ENCODE measurements at regions not wholly inside any gene's neighbourhood (a gene's known extent, or its start where the extent isn't known, plus 50 kb on each side); places are given as distances from the start of the nearest gene placed in this dataset.
A peak's percentile ranks its signal among the peaks of the same experiment; 100 is the strongest.

DNA sequence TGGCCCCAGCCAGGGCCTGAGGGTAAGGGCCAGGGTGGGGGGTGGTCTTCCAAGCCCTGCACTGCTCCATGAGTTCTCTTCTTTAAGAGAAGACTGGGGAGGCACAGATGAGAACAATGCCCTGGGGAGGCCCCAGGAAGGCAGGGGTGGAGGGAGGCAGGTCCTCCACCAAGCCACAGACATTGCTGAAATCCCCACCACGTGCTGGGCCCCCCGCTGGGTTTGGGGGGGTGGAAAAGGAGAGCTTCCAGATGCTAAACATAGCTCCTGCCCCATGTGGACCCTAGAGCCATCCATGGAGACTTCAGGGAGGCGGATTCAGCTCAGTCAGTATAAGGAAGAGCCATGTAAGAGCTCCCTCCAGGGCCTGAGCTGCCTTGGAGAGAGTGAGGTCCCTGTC lies 157.8 kb upstream of the LINGO1 start:
- no peak for DNase-seq (ENCODE audit: low read depth)

DNA sequence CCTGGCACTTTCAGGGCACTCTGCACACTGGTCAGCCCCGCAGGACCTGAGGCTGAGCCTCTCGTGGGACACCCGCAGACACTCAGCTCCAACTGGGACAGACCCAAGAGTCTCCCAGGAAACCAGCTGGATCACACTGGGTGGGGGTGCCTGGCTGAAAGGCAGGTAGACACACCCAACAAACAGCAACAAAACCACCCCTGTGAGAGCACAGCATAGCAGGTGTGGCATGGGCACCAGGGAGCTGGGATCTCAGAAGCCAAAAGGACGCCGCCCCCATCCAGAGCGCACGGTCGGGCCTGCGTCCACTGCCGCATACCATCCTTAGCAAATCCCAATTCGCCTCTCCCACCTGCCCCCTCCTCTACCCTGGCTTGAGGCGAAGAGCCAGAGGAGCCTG lies 154.2 kb upstream of the LINGO1 start:
- no peak for DNase-seq (ENCODE audit: low read depth)

DNA sequence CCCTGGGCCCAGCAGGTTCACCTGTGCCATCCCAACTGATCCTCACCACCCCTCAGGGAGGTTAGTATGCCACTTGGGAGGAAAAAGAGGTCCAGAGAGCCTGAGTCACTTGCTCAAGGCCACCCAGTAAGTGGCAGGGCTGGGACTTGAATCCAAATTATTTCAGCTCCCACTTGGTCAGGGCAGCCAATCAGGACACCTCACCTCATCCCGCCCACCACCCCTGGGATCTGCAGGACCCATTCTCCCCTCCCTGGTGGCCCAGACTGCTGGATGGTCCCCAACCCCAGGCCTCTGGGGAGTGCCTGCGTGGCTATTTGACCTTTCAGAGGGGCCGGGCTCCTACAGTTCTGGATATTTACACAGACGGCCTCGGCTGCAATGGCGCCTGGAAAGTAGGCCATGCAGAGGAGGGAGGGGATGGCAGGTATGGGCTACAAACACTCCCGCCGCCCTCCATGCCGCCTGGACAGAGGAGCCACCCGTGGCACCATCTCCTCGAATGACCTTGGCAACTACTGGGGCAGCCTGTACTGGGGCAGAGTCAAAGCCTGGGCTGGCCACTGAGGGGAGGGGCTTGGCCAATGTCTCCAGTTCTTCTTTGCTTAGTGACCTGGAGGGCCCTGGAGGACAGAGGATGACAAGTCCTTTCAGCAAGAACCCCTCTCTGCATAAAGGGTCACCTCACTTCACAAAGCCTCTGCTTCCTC lies 153.6 kb upstream of the LINGO1 start:
- no peak for DNase-seq (ENCODE audit: low read depth)

DNA sequence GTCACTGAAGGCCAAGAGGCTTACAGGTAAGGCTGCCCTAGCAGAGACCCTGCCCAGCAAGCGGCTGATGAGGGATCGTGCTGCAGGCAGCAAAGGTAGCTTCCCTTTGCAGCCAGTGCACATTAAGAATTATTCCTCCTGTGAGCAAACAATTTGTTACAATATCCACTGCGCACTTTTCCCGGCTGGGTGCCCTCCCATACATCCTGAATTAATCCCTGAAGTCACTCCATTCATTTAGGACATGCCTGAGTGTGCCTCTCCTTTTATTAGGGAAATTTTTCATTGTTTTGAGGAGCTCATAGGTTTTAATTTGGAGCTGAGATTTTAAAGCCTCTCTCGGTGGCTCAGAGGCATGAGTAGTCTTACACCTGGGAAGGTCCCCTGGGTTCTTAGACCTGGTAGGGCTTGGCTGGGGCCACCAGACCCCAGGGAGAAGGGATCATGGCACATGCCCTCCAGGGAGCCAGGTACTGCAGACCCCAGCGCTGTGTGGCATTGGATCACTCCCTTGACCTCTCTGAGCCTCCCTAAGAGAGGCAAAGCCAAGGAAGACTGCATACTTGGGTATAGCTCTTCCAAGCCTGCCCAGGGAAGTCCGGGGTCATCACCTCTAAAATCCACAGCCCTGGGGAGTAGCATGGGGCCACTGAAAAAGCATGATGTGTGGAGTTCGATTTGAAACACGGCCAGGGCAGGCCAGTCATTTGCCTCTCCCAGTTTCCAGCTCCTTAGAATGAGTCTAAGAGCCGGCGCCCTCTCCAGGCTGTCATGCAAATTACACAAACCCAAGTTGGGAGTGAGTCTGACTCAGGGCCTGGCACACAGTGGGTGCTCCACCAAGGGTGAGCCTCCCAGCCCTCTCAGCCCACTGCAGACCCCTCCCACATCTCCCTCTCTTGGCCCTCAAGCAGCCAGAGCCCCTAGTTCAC lies 151.9 kb upstream of the LINGO1 start:
- peak; percentile 1 for DNase-seq (ENCODE audit: low read depth)

DNA sequence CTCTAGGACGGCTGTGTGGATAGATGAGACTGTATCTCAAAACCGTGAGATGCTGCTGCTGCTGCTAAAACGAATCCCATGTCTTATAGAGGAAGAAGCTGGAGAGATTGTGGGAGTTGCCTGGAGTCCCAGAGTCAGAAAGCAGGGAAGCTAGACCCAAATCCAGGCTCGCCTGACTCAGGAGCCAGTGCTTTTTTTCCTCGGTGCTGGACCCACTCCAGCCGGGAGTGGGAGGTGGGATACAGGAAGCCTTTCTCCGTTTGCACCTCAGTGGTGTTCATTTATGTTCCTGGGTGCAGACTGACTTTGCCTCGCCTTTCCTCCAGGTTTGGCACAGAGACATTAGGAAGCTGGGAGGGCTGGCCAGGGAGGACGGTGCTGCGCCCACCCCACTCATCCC lies 150.9 kb upstream of the LINGO1 start:
- no peak for DNase-seq (ENCODE audit: low read depth)

DNA sequence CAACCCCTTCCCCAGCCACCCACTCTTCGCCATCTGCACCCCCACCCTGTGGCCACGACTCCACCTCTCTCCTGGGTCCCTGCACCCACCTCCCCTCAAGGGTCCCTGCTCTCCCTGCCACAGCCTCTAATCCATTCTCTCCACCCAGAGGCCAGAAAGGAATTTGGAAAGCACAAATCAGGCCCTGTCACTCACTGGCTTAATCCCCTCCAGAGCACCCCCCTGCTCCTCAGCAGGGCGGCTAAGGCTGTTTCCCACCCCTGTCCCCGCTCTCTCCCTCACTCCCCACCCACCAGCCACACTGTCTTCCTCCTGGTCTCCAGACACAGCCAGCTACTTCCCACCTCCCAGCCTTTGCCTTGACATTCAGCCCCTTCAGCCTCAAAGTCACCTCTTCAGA lies 150.0 kb upstream of the LINGO1 start:
- no peak for DNase-seq (ENCODE audit: low read depth)

DNA sequence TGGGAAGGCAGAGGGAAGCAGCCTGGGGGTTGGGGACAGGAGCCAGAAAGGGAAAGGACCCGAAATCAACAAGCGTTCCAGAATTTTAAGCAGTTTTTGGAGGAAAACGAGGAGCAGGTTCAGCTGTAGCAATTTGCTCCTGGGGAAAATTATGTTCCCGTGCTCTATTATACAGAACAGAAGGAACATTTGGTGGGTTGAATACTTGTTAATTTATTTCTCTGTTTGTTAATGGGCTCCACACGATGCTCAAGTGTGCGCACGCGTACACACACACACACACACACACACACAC lies 149.2 kb upstream of the LINGO1 start:
- no peak for DNase-seq (ENCODE audit: low read depth)

DNA sequence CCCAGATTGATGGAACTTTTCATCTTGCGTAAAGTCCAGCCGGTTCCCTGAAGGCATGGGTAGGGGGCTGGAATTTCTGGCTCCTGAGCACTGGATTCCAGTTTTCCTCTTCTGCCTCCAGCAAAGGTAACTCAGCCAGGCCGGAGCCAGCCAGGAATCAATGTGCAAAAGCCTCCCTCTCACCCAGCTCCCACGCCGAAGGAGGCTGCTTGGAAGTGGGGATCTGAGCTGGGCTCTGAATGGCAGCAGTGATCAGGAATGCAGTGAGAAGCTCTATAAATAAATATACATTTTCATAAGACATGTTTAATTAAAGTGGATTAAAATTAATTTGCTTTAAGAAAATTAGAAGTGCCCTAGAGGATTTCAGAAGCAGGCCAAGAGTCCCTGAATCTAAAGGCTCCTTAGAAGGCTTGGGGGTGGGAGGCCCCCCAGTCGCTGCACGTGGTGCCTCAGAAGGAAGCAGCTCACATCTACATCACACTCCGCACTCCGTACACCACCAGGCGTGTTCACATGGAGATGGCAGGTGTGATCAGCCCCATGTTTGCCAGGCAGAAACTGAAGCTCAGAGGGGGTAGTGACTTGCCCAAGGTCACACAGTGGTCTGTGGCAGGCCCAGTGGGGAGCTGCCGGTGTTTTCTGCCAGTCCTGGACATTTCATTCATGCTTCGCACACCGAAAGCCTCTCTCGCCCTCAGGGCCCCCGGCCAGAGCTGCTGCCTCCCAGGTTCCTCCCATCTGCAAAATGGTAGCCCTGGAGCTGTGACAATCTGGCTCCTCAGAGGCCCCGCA lies 148.6 kb upstream of the LINGO1 start:
- no peak for DNase-seq (ENCODE audit: low read depth)

DNA sequence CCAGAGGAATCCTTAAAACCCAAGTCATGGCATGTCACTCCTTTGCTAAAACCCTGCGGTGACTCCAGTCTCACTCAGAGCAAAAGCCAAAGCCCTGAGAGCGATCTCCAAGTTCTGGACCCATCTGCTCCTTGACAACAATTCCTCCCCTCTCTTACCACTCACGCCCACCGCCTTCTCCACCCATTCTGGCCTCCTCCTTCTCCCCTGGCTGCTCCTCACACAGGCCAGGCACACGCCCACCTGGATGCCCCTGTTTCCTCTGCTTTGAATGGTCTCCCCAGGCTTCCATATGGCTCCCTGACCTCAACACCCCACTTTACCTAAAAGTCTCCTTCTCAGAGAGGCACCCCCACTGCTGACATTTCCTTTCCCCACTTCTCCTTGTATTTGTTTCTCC lies 146.1 kb upstream of the LINGO1 start:
- no peak for DNase-seq (ENCODE audit: low read depth)

DNA sequence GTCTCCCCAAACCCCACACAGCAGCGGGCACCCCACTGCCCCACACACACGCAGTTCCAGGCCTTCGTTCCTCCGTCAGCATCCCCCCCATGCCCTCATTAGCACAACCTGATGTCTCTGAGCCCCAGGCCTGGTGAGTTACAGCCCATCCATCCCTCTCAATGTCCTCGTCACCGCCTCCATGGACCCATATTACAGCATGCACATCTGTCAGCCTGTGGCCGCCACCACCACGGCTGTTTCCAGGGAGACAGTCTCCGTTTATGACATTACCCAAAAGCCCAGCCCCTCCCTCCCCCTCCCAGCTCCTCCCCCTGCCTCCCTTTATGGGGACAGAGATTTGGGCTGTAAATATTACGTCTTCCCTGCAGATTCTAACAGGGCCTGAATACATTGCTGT lies 143.1 kb upstream of the LINGO1 start:
- DNase-seq (ENCODE audit: low read depth): no peak

DNA sequence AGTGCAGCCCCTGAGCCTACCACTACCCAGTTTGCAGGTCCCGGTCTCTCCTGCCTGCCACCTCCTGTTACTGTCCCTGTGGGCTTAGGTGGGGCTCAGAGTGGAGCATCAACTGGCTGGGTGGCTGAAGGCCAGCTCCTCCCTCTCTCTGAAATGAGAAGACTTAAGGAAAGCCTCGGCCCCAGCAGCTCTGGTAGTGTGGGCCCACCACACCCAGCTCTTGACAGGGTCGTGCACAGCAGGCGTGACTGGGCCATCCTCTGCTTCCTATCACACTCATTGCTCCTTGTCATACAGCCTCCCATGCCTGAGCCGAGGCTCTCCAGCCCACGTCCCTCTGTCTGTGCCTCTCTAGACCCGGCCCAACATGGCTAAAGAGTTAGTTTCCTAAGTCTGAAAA lies 142.7 kb upstream of the LINGO1 start:
- DNase-seq (ENCODE audit: low read depth): no peak

DNA sequence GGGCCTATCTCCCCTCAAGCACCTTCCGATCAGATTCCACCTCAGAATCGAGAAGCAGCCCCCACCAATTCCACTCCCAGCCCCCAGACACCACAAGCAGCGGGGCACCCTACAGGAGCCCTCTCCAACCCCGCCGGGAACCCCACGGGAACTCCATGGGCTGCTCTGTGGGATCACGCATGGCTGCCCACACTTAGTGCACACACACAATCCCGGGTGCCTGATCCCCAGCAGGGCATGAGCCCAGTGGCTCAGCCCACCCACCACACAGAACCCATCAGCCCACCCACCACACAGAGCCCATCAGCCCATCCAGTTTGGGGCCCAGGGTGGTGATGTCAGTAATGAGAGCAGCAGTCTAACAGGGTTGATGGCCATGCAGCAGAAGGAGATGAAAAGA lies 141.6 kb upstream of the LINGO1 start:
- no peak for DNase-seq (ENCODE audit: low read depth)

DNA sequence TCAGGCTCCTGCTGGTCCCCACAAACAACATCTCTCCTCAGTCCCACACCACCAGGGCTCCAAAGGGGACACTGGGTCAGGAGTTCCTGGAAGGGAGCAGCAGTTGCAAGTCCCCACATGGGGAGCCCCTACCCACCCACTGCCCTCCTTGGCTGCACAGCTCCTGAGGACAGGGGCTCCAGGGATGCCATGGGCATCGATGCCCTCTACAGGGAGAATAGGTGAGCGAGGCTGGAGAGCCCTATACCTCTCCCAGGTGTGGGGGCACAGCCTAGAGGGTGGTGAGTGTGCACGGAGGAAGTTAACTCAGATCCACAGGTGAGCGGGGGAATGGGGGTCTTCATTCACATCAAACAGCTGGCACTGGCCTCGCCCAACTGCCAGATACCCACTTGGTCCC lies 141.2 kb upstream of the LINGO1 start:
- no peak for DNase-seq (ENCODE audit: low read depth)

DNA sequence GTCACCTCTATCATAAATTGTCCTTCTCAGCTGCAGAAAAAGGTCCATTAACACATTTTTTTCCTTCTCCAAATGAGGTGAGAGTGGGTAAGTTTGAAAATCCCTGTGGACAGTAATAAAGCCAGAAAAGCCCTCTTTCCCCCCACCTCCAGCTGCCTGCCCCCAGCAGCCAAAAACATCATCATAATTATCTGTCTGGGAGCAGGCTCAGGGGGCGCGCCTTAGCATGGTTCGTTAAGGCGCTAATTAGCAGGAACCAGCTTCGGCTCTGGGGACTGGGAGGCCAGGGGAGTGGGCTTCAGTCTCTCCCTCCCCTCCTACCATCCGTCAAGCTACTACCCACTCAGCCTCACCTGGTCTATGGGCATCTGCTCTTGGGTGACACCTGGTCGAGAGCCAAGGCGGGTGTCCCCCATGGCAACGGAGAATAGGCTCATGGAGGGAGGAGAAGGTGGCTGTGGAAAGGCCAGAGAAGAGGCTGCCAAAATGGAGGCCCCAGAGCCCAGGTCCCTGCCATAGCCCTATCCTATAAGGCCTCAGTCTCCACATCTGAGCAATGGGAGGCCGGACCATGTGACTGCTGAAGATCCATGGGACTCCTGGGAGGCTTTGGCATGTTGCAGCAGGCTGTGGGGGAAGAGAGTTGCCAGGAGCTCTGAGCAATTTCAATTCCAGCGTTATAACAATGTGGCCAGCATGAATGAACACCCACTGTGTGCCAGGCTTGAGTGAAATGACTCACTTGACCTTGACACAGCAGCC lies 140.1 kb upstream of the LINGO1 start:
- no peak for DNase-seq (ENCODE audit: low read depth)

DNA sequence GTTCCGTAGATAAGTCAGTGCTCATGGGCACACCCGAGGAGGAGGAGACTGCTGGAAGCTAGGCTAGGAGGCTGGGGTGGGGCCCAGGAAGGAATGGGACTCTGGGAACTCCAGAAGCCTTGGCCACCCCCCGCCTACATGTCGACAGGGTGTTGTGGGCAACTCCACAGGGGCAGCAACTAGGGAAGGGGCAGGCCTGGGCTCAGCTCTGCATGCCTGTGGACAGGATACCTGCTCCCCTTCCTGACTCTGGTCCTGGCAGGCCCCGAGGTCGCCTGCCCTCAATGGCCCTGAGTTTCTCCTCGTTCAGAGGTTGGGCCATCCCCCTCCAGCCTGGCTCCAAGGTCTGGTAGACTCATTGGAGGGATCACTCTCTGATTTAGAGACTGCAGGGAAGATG lies 138.9 kb upstream of the LINGO1 start:
- no peak for DNase-seq (ENCODE audit: low read depth)

DNA sequence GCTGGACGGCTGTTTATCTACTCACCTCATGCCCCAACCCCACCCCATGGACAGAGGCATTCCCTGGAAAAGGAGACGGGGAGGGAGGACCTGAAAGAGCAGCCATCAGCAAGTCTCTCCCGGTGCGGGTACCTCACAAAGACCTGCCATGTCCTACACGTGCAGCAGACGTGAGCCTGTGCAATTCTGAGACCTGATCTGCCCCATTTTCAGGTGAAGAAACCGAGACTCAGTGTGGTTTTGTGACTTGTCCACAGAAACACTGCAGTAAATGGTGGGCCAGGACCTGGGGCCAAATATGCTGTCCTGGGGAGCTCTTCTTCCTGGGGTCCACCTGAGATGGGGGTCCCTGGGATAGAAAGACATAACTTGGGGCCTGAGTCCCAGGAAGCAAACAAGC lies 137.0 kb upstream of the LINGO1 start:
- no peak for DNase-seq (ENCODE audit: low read depth)

DNA sequence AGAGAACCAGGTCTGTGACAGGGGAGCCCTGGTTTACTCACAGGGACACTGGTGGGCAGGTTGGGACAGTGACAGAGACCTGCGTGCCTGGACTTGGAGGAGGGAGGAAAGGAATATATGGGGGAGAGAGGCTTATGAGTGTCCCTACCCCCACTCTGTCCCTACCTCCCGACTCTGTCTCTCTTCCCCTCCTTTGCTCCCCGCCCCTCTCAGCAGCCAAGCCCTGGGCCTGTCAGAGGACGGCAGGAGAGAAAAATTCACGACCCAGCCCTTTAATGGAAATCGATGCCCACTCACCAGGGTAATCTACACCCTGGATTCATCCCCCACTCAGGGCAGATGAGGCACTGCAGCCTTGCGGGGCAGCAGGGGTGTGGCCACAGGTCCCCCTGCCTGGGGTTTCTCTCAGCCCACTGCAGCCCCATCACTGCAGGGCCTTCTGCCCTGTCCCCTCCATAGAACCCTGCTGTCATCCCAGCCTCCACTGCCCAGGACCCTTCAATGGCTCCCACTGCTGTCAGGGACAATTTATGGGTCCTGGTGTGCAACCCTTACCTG lies 135.9 kb upstream of the LINGO1 start:
- no peak for DNase-seq (ENCODE audit: low read depth)

DNA sequence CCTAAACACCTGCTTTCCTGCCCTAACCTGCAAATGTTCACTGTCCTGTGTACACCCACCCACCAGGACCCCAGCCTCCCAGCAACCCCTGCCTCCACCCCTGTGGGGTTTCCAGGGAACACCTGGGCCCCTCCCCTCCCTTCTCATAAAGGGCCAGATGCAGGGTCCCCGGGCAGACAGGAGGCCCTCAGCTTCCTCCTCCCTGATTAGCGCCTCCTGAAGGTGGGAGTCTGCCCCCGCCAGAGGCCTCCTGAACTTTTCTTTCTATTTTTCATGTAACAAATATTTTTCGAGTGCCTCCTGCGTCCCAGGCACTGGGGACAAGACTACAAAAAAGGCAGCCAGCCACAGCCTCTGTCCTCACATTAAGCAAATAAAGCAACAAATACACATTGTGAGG lies 135.4 kb upstream of the LINGO1 start:
- no peak for DNase-seq (ENCODE audit: low read depth)

DNA sequence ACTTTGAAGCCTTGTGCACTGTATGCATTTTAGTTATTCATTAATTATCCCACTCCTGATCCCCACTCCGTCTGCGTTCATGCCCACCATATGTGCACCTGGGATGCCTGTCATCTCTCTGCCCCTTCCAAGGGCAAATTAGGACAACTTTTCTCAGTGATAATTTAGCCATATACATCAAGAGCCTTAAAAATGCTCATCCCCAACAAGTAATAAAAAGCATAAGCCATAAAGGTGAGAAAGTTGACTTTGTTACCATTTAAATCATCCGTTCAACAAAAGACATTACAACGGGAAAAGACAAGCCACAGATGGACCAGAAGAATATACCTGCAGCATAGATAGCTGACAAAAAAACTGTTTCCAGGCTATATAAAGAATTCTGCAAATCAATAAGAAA lies 131.4 kb upstream of the LINGO1 start:
- no peak for DNase-seq (ENCODE audit: low read depth)

DNA sequence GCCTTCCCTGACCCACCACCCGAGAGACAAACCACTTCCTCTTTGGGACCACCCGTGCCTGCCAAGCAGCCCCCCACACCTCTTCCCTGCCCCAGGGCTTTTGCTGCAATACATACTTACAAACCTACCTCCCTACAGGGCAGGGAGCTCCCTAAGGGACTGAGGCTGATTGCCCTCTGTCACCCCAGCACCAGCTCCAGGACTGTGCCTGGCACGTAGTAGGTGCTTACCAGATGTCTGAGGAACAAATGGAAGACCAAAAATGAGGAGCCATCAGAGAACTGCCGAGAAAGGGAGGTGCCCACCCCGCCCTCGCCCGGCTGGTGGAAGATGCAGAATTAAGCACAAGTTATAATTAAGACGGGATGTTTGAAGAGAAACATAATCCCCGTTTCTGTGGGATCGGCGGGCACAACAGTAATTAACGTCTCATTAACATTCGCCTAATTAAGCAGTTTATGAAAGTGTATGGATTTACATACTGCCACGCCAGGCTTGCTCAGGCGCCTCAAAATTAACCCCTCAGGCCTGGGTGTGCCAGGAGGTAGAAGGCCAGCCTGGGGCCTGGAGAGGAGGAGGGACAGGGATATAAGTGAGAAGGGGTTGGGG lies 130.1 kb upstream of the LINGO1 start:
- no peak for DNase-seq (ENCODE audit: low read depth)

DNA sequence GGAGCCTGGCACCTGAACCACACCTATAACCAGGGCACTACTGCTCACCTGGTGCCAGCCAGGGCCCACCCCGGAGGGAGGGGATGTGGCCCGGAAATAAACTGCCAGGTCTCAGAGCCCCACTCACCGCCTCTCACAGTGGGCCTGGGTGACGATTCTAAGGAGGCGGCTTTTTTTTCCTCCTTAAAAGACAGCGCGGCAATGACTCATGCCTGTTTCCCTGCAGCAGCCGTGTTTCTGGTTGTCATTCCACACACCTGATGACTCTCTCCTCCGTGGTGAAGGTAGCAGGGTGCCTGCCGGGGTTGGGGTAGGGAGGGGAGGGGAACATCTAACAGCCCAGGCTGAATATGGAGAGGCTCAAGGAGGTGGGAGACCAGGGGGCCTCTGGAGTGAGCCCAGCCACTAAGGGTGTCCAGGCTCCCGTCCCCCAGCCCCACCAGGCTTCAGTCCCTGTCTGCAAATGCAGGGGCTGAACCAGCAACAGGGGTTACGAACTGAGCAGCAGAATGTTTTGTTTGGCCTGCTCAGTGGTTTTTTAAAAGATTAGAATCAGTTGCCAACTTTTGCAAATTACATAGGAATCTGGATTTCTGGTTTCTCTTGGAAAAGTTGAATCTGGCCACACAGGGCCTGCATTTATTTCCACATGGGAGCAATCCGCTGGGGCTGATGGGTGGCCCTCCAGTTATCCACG lies 127.3 kb upstream of the LINGO1 start:
- DNase-seq (ENCODE audit: low read depth): no peak
